B cell (primary cell): ENCODE measurements at regions not wholly inside any gene's neighbourhood (a gene's known extent, or its start where the extent isn't known, plus 50 kb on each side); places are given as distances from the start of the nearest gene placed in this dataset.

Experiments used
- CTCF ChIP-seq: fragments of 200-600 bp; IDR thresholded peaks from one replicate; pipeline ENCODE4 v1.8.0; 2022; ENCODE audit warnings: antibody characterized with exemption, mild to moderate bottlenecking
- EZH2 ChIP-seq: IDR thresholded peaks from 2 replicates; pipeline ENCODE4 v1.6.1; 2012; ENCODE audit warnings: borderline replicate concordance, low read depth, mild to moderate bottlenecking, moderate library complexity, low read length; ENCODE audit not compliant: insufficient read depth, poor library complexity, severe bottlenecking

- no peak for TF ChIP-seq CTCF
- TF ChIP-seq EZH2 = no peak
Measured at GRCh38 chr6:168373389-168373788, 53.8 kb upstream of the DACT2 start.
